Astrocyte of the hippocampus (primary cell): ENCODE measurements at regions not wholly inside any gene's neighbourhood (a gene's known extent, or its start where the extent isn't known, plus 50 kb on each side); places are given as distances from the start of the nearest gene placed in this dataset.
"Not testable (repeated sequence)": the region's sequence is repeated elsewhere in the genome, so short reads cannot be mapped to it uniquely, and the experiment has no call there.

Experiments used
- DNase-seq: peaks from one replicate; pipeline ENCODE4 v3.0.0; 2011; ENCODE audit warnings: low read depth, low spot score

- DNase-seq = no peak
These were observed 50.5 kb upstream of the ADGRG2 start for GRCh38 chrX:19172741-19173140.

DNA sequence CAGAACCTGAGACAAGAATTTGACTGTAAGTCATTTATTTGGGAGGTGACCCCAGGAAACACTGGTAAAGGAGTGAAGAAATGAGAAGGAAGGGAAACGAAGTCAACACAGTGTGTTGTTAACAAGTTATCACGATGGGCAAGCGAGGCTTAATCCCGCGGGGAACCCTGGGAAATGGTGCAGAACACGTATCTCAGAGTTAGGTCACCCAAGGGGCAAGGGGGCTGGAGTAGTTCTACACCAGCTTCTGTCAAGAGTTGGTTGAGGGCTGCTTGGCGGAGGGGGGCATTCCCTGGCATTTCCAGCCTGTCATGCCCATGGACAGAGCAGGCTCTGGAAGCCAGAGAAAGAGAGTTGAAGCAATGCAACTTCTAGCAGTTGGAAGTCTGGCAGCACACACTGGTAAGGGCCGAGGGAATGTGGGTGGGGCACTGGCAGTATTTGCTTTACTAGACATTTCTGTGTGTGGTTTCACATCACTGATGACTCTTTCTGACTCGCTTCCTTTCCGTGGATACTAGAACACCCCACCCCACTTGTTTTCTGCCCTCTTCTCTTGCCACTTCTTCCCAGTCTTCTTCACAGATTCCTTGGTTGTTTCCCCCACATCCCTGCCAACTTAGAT, 52.2 kb upstream of the ADGRG2 start:
- peak; percentile 44 for DNase-seq

- no peak for DNase-seq
These were observed 54.8 kb upstream of the ADGRG2 start for GRCh38 chrX:19176901-19177630.

DNA sequence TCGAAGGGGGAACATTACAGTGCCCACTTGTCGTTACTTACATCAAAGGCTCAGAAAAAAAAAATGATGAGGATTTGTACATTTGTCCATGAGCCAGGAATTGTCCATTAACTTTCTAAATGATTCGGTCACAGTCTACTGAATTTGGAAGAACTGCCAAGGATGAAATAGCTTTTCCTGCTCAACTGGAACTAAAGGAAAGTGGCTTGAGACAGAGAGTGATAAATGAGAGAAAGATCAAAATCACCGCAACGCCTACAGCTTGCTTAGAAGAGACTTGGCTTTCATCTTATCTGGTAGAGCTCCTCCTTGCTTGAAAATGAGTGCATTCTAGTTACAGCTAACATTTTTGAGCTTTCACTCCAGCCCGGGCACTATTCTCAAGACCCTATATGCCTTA, 55.5 kb upstream of the ADGRG2 start:
- no peak for DNase-seq

DNA sequence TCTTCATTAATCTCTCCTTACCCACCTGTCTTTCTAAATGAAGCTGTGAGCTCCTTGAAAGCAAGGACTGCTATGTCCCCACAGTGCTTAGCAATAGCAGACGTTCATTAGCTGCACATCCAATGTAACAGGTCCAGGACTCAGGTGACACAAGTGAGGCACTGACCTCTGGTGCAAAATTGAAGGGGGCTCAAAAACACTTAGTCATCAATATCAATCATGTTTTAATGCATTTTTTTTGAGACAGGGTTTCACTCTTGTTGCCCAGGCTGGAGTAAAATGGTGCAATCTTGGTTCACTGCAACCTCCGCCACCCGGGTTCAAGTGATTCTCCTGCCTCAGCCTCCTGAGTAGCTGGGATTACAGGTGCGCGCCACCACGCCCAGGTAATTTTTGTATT, 56.1 kb upstream of the ADGRG2 start:
- no peak for DNase-seq

DNA sequence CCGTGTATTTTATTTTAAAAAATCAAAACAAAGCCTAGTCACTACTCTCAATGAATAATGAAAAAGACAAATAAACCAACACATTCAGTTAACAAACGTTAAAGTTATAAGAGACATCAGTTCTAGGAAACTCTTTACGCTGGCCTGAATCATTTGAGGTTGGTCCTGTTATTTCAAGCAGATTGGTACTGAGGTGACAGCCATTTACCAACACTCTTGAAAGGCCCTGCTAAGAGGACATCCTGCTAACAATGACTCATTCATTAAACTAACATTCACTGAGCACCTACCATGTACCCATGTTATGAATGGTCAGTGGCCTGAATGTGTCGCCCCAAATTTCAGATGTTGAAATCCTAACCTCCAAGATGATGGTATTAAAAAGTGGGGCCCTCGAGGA, 57.1 kb upstream of the ADGRG2 start:
- no peak for DNase-seq

DNA sequence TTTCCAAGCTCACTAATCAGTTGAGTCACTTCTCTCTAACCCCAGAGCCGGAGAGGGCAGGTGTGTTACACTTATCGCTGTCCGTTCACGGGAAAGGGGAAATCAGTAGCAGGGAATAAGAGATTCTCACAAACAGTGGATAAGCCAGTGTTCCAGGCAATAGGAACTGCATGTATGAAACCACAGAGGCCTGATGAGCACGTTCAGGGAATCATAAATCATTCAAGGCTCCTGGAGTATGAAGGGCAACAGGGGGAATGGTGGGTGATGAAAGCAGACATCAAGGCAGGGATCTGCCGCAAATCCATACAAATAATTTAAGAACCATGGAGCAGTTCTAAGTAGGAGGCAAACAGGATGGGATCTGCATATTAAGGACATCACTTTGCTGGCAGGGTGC, 59.1 kb upstream of the ADGRG2 start:
- no peak for DNase-seq

DNA sequence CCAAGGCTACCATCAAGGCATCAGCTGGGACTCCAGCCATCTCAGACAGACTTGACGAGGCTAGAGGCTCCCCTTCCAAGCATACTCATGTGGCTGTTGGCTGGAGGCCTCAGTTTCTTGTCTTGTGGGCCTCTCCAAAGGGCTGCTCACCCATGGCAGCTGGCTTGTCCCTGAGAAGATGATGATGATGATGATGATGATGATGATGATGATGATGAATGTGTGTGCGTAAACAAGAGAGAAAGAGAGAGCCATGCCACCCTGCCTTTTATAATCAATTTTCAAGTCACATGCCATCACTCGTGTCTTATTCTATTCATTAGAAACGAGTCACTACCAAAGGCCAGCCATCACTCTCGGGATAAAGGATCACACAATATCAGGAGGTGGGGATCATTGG, 60.5 kb upstream of the ADGRG2 start:
- no peak for DNase-seq

GRCh38 chrX:19183761-19184477, 61.7 kb upstream of the ADGRG2 start:
- DNase-seq = peak; percentile 2

DNA sequence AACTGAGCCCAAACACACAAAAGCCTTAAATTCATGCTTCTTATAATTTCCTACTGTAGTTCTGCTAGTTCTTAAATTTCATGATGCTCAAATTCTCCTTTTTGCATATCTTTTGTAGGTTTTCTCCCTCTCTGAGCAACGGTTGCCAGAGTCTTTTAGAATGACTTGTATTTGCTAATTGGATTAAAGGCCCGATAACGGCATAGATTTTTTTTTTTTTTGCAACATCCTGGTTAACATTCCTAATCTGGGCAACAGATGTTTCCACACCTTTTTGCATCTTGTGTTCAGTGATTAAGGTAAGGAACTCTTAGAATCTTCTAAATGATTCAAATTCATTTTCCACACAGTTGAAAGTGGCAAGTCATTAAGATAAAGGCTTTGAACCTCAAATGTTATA, 66.3 kb upstream of the ADGRG2 start:
- no peak for DNase-seq

- no peak for DNase-seq
These were observed 68.6 kb upstream of the ADGRG2 start for GRCh38 chrX:19190902-19191301.

DNA sequence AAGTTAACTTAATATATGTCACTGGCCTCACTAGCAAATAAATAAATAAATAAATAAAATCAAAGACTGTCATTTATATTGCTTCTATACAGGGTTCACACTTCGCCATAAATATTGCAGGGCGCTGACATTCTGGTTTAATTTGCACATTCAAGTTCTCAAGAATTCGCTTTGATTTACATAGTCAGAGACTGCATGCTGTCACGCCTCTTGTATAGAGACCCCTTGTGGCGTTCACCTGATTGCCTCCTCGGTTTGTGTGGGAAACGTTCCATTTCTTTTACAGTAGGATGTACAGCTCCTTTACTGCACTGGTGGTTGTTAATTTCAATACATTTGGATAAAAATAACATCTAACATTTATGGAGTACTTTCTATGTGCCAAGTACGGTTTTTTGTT, 71.3 kb upstream of the ADGRG2 start:
- no peak for DNase-seq

DNA sequence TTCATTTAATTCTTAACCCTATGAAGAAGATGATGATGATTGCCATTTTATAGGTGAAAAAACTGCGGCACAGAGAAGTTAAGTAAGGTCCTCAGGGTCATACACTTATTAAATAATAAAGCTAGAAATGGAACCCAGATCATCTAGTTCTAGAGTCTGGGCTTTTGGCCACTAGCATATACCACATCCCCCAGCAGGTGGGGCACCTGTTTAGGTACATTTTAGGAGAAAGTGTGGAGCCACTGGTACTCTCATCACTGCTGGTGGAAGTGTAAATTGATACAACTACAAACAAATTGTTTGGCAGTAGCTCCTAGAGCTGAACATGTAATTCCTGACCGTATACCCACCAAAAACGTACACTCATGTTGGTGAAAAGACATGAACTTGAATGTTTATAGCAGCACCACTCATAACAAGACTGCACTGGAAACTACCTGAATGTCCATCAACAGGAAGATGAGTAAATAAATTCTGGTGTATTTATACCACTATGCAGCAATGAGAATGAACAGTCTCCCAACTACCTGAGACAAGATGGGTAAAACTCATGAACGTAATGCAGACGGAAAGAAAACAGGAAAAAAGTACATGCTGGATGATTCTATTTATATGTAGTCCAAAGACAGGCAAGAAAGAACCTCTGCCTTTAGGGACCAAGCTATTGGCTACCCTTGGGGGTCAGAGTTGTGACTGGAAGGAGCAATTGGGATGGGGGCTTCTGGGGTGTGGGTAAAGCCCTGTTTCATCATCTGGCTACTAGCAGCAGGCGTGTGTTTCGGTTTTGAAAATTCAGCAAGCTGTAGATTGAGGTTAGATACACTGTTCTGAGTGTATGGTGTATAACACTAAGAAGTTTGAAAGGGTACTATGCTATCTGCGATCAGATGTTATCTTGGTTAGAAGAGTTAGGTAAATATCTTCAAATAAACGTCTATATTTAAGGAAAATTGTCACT, 72.3 kb upstream of the ADGRG2 start:
- no peak for DNase-seq

- DNase-seq = no peak
These were observed 73.0 kb upstream of the ADGRG2 start for GRCh38 chrX:19195243-19195610.

DNA sequence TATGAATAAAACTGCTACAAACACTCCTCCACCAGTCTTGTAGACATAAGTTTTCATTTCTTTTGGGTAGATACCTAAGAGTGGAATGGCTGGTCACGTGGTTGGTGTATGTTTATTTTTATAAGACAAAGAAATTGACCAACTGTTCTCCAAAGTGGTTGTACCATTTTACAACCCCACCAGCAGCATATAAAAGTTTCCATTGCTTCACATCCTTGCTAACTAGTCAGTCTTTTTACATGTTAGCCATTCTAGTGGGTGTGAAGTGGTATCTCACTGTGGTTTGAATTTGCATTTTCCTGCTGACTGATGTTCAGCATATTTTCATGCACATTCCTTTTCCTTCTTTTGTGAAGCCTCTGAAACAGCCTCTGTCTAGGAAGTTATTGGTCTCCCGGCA, 76.2 kb upstream of the ADGRG2 start:
- DNase-seq = peak; percentile 29

DNA sequence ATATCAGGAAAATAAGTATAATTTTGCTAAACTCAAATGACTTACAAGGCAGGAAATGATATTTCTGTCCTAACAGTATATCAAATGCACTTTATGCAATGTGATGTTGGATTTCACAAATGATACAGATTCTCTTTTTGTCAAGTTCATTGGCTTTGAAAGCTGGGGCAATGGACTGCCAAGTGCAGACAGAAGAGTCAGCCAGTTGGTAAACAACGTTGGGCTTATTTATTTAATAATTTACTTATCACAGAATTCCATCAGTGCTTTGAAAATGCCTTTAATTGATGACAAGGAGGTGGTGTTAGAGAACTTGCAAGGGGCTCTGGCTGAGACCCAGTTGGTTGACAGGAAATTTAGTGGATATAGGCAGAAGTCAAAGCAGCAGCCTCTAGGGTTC, 79.9 kb upstream of the ADGRG2 start:
- no peak for DNase-seq

DNA sequence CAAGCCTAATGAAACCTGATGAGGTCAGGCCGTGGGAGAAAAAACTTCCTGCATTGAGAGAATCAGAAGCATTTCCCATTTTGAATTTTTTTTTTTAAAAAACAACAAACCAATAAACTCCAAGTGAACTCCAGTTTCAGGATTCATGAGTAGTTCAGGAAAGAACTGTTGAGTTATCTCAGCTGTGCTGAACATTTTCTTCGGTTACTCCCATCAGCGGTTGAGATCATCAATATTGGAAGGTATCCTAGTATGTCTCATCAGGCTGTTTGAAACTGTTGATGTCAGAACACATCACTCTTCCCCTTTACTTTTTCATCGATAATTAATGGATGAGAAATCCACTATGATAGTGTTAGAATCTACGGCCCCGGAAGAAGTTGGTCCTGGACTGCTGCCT, 82.4 kb upstream of the ADGRG2 start:
- no peak for DNase-seq

DNA sequence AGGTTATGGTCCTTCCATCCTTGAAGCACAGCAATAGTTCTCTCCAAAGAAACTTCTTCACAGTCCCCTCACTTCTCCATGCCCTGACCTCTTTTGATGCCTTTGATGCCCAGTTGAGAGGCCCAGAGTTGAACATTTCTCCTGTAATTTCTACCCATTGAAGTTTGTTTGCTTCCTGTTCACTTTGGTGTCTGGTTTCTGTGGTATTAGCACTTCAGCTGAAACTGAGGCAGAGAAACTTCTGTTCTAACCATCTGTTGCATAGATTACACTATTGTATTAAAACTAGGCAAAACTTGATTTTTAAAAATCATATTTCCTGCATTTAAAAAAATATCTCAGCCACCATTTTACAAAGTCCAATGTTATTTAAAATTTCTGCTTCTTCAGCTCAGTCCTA, 89.8 kb upstream of the ADGRG2 start:
- no peak for DNase-seq

DNA sequence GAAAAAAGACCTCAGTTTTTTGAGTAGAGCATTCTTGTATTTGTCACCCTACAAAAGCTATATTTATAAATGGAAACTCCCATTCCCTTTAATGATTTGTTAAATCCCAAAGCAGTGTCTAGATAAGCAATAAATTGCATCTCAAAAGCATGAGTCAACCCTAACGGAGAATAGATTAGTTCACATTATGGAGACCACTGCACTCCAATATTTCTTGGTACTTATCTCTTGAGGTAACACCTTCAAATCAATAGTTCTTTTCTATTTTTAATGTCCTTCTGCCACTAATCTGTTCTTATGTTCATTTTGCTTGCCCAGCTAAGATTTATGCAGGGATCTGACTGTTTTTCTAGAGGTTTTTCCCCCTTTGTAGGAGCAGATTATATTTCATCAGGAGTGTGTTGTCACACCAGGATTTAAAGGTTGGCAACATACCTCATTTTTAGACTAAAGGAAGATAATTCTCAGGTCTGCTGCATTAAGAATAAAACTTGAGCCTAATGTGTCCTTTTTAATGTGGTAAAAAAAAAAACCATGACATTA, 91.4 kb upstream of the ADGRG2 start:
- DNase-seq = no peak

DNA sequence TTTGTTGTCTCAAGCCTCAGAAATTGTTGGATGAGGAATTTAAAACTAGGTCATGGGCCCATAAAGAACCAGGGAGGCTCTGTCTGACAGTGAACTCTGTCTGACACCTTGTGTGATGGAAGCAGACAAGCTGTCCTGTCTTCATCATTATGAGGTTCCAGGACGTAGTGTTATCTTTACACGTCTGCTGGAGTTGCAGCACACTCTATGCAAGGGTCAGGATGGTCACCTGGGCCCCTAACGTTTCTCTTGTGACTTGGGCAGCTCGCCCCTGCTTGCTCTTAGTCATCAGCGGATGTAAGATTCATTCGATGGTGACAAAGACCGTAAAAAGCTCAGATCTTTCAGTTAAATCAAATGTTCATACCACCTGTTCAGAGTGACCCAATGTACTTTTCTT, 92.0 kb upstream of the ADGRG2 start:
- DNase-seq = no peak

GRCh38 chrX:19225909-19226308, 103.6 kb upstream of the ADGRG2 start:
- peak; percentile 0 for DNase-seq

- not testable (repeated sequence) for DNase-seq
These were observed 107.6 kb upstream of the ADGRG2 start for GRCh38 chrX:19229896-19230295.
